ENCODE measurements at regions not wholly inside any gene's neighbourhood (a gene's known extent, or its start where the extent isn't known, plus 50 kb on each side); places are given as distances from the start of the nearest gene placed in this dataset.

GRCh38 chr14:87879389-87879788 is 113.6 kb downstream of the GALC start:
- no peak for DNase-seq

- no peak for DNase-seq
Observed at GRCh38 chr14:87878959-87879358, 114.0 kb downstream of the GALC start.

DNA sequence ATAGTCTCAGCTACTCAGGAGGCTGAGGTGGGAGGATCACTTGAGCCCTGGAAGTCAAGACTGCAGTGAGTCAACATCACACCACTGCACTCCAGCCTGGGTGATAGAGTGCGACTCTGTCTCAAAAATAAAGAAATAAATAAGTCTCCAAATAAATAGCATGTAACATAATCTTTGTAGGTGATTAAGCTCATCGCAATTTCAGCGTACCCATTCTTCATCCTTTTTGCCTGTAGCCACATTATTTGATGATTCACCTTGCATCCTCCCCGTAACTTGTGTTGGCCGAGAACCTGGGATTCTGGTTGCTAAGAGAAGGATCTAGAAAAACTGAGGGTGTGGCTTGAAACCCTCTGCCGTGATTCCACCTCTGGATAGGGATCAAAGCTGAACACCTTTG is 115.1 kb downstream of the GALC start:
- DNase-seq, result no peak

GRCh38 chr14:87874676-87875075 is 118.3 kb downstream of the GALC start:
- DNase-seq, result no peak

DNA sequence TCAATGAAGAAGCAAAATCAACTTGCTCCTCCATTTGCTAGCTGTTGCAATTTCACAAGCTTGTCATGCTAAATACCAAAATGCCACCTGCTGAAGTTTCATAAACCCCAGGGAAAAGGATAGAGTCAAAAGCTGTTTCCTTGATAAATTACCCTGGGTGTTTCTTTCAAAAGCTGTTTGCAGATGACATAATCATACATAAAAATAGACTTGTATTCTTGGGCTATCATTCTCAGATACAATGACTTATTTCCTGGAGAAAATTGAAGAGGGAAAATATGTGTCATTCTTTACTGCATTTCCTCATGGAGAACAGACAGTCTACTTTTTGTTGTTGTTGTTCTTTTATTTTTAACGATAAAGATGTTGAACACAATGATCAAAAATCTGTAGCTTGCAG is 119.2 kb downstream of the GALC start:
- DNase-seq, result no peak

GRCh38 chr14:87869619-87870583 is 123.1 kb downstream of the GALC start:
- no peak for DNase-seq

- no peak for DNase-seq
Observed at GRCh38 chr14:87868920-87869319, 124.1 kb downstream of the GALC start.

DNA sequence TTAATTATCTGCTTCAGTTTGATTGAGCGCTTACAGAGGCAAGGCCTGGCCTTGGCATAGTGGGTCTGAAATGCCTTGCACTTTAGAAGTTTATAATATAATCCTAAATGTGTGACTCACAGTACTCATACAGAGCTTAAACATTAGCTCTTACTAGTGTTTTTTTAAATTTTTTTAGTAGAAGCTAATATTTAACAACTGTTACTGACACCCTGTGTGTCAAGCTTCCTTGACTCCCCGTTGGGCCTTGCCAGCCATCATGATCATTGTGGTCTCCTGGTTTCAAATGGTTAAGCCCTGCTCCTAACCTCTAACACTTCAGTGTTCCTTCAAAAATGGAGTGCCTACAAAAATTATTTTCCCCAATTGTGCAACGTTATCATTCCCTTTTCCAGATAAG is 126.9 kb downstream of the GALC start:
- DNase-seq, result no peak

- no peak for DNase-seq
Observed at GRCh38 chr14:87864356-87865270, 128.4 kb downstream of the GALC start.

DNA sequence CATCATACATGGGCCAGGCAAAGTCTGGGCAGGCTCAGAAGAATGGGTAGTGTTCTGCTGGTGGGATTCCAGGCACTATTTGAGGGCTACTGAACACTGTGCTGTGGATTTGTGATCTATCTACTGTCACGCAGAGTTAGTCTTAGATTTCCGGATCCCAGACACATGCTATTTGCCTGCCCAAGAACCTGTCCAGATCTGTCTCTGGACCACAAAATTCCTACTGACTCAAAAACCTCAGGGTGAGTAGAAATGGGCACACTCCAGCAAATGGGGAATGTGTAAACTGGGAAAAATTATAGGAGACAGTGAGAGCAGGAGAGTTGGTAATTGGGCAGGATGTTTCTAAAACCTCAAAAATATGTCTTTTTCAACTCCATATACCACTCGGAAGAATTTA is 129.9 kb downstream of the GALC start:
- no peak for DNase-seq

- no peak for DNase-seq
Observed at GRCh38 chr14:87852107-87852506, 140.9 kb downstream of the GALC start.

- no peak for DNase-seq
Observed at GRCh38 chr14:87851190-87851589, 141.8 kb downstream of the GALC start.

GRCh38 chr14:87847216-87847755 is 145.7 kb downstream of the GALC start:
- no peak for DNase-seq

DNA sequence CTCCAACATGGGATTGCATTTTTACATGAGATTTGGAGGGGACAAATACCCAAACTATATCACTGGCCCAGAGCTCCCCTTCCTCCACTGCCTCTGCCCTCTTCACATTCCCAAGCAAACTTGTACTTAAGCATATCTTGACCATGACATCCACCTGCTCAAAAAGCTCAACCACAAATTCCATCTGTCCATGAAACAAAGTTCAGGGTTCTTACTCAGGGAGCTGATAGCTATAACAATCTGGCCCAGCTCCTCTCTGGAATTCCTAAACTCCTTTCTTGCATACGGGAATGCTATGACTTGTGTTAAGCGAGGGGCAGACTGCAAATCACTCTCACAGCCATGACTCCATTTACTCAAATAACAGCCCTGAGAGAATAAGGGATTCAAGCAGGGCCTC is 152.1 kb downstream of the GALC start:
- no peak for DNase-seq

GRCh38 chr14:87838931-87839330 is 154.1 kb downstream of the GALC start:
- no peak for DNase-seq

- no peak for DNase-seq
Observed at GRCh38 chr14:87837296-87837695, 155.7 kb downstream of the GALC start.

GRCh38 chr14:87834594-87834993 is 158.4 kb downstream of the GALC start:
- DNase-seq, result no peak

DNA sequence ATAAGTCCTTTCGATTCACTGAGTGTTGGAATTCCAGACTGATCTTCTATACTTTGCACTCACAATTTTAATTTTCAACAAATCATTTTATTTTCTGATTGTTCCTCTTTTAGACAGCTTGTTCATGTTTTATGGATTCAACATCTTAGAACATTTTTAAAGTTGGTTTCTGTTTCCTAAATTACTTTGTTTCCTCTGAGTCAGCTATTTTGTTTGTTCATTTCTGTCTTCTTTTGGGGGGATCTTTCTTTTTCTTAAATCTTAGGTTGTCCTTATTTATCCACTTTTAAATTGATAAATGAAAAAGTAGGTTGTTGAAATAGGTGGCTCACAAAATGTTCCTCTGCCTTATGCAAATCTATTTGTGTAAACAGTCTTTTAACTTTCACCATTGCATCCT is 160.0 kb downstream of the GALC start:
- DNase-seq, result no peak

- no peak for DNase-seq
Observed at GRCh38 chr14:87830443-87831096, 162.4 kb downstream of the GALC start.

GRCh38 chr14:87829543-87829942 is 163.4 kb downstream of the GALC start:
- DNase-seq, result no peak

DNA sequence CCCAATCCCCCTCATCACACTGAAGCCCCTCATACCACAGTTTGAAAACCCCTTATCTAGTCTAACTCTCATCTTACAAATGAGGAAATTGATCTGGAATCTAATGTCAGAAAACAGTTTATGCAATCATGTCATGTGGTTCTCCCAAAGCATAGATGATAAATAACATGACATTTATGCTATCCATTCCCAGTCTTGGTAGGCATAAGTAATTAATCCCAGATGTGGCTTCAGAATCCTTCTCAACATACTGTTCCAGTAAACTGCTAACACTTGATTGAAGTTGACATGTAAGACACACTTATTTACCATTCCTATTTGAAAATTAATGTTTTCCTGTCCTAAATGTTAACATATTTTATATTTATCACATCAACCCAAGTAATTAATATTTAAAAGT is 168.7 kb downstream of the GALC start:
- DNase-seq, result no peak

DNA sequence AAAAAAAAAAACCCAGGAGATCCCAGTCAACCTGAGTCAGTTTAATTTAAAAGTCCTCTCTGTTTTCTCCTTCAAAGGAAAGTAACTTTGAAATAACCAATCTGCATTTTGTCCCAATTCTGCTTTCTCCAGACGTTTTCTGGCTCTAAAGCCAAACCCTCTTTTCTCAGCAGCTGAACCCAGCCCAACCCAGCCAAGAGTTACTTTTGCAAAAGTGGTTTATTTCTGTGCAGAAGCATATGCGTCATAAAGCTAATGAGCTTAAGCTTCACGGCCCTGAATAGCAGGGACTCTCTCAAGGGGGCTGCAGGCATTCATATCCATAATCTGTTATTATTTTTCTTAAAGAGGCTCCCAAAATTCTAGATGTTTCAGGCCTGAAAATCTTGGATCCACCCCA is 176.6 kb downstream of the GALC start:
- no peak for DNase-seq

DNA sequence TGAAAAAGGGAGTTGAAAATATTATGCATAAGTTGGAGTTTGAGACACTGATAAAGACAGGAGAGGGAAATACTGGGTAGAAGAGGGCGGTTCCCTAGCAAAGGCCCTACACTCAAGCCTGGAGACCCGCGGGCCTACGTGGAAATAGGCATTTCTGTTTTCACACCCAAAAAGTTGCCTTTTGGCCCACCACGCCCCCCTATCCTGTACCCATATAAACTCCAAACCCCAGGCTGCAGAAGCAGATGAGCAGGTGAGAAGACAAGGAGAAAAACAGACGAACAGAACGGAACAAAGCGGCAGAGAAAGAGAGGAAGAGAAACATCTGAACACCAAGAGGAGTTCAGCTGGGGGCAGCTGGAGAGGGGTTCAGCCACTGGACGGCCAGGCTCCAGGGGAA is 177.9 kb downstream of the GALC start:
- DNase-seq, result no peak

Measured in CD4-positive, alpha-beta T cell treated with Interleukin-15 for 1 hour (primary cell).